Coronary artery (tissue), 2 donors: ENCODE measurements at regions not wholly inside any gene's neighbourhood (a gene's known extent, or its start where the extent isn't known, plus 50 kb on each side); places are given as distances from the start of the nearest gene placed in this dataset.

Source experiments
- DNase-seq: peaks from one replicate; pipeline ENCODE4 v3.0.0-alpha.2; 2017; ENCODE audit warnings: low spot score
- H3K27ac ChIP-seq, 2 donors: fragments of 200-600 bp; sonication (generic); one replicate each; pipeline ENCODE4 v1.5.1; 2016 to 2019
- H3K4me3 ChIP-seq: fragments of 200-600 bp; sonication (generic); 2 replicates; pipeline ENCODE4 v1.5.1; 2016; ENCODE audit warnings: mild to moderate bottlenecking, moderate library complexity
- CTCF ChIP-seq: fragments of 200-600 bp; sonication (generic); IDR thresholded peaks from one replicate; pipeline ENCODE4 v1.5.1; 2019; ENCODE audit warnings: antibody characterized with exemption

- no peak overlapping the region for H3K4me3 ChIP-seq
- H3K27ac ChIP-seq = no peak overlapping the region
- DNase-seq = no peak
- no peak for TF ChIP-seq CTCF
Observed at GRCh38 chr11:29518389-29519174, 498.2 kb downstream of the KCNA4 start.

GRCh38 chr11:29511394-29511793 is 505.4 kb downstream of the KCNA4 start:
- TF ChIP-seq CTCF = no peak
- no peak for DNase-seq
- H3K4me3 ChIP-seq = no peak overlapping the region
- no peak overlapping the region for H3K27ac ChIP-seq

- H3K4me3 ChIP-seq = no peak overlapping the region
- TF ChIP-seq CTCF = no peak
- no peak for DNase-seq
Observed at GRCh38 chr11:29507376-29507775, 509.5 kb downstream of the KCNA4 start.

GRCh38 chr11:29495676-29496075 is 521.2 kb downstream of the KCNA4 start:
- H3K4me3 ChIP-seq = no peak overlapping the region
- no peak overlapping the region for H3K27ac ChIP-seq
- no peak for TF ChIP-seq CTCF
- no peak for DNase-seq

More at GRCh38 chr11:29507376-29507775, 509.5 kb downstream of the KCNA4 start:
- H3K27ac ChIP-seq = no peak overlapping the region

- TF ChIP-seq CTCF = no peak
- Histone ChIP-seq H3K27ac (no peak overlapping the region), H3K4me3 (no peak overlapping the region)
- no peak for DNase-seq
Observed at GRCh38 chr11:29490938-29491337, 525.9 kb downstream of the KCNA4 start.

GRCh38 chr11:29486301-29486700 is 530.5 kb downstream of the KCNA4 start:
- TF ChIP-seq CTCF = no peak
- DNase-seq = no peak
- no peak overlapping the region for H3K4me3 ChIP-seq
- no peak overlapping the region for H3K27ac ChIP-seq

- Histone ChIP-seq H3K4me3 (no peak overlapping the region), H3K27ac (no peak overlapping the region)
- TF ChIP-seq CTCF = no peak
- DNase-seq = no peak
Observed at GRCh38 chr11:29485641-29486040, 531.2 kb downstream of the KCNA4 start.
